GM21515 (cell line): ENCODE measurements at regions not wholly inside any gene's neighbourhood (a gene's known extent, or its start where the extent isn't known, plus 50 kb on each side); places are given as distances from the start of the nearest gene placed in this dataset.

Source experiments
- ATAC-seq: cut with Tn5 transposase; IDR thresholded peaks from one replicate; pipeline ENCODE4 v1.9.1; 2021; ENCODE audit not compliant: unreplicated experiment

DNA sequence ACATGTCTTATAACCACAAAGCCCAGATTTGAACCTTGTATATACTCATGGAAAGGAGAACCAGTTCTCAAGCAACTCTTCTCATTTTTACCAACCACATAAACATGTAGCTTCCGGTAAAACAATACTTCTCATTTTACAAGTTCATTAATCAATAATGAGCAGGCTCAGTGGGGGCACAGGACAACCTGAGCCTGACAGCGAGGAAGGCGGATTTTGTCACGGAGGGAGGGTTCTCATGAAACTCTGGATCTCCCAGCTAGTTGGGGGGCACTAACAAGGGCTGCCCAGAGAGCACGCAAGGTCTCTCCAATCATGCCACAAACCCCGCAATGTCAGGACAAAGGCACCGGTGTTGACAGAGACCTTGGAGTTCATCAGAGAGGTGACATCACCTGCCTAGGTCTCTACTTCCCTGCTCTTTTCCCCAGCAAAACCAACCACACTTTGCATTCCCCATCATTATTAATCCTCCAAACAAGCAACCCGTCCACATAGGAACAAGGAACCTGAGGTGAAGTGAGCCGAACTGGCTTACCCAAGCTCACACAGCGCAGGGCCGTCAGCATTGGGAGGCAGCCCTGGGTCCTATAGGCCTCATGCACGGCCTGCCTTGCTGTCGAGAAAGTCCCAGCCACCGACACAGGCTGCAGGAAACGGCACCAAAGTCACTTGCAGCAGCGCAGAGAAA, 192.1 kb upstream of the KLF14 start:
- no peak for ATAC-seq

DNA sequence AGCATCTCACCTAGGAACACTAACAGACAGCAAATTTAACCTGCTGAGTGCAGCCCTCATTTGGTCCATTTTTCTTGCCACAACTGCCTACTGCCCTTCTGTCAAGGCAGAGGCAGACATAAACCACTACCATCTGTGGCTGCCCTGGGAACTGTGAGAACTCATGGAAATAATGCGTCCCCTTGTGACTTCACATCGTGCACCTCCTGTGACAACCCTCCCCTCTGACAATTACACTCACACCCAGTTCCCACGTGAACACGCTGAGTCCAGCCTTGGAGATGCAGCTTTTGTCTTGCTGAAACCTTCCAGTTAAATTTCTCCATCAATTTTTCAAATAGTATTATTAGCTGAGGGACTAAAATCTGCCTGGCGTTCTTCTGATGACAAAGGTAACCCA, 193.1 kb upstream of the KLF14 start:
- ATAC-seq, result no peak

DNA sequence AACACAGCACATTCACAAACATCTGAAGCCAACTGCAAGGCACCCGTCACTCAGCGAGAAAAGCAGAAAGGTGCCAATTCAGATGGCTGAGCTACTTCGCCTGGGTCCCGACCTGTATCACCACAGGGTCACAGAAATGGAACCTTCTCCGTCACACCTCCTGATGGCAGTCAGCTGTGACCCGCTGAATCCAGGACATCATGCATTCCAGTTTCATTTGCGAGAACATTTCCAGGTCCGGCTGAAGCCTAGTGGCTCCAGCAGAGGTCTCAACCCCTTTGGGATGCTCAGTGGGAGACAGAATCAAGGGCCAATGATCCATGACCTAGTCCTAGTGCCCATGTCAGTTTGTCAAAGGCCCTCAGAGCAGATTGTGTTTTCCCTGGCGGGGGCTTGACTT, 193.6 kb upstream of the KLF14 start:
- no peak for ATAC-seq

DNA sequence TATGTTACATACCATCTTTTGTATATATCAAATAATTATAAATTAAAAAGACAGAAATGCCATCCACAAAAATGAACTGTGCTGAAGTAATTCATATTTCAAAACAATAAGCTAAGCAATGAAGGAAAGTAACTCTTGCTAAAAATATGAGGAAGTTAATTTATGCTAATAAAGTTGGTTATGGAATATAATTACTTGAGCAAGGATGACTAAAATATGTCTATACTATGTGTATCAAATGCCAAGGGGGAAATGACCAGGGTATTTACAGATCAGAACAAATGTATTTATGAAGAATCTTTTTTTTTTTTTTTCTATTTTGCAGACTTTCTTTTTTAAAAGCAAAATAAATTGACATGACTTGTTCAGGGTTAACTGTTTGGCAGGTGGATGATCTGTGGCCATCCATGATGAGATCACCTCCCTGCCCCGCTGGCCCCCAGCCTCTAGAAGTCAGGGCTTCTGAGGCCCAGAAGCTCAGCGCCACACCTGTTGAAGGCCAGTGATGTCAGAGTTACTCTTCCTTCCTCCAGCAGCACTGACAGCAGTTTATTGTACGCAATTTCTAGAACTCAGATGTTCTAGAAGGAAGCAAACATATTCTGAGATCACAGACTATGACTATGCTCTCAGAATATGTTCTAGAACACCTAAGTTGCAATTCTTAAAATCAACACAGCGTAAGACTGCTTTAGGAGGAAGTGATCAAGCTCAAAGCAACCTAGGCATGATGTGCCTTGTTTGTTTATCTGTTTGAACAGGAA, 196.1 kb upstream of the KLF14 start:
- ATAC-seq, result no peak

DNA sequence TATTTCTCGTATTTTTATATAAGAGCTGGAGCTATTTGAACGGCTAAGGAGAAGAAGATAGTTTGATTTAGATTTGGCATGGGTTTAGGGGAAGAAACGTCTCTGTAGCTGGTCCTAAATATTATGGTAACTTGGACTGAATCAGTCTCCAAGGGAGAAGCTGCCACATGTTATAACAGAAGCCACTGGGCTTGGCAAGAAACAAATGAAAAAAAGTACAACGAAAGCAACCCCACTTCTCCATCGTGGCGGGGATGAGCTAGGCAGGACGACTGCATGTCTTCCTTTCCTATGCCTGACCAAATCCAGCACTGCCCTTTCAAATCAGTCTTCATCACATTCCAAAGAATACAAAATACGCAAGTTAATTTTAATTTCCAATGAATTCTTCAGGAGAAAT, 196.7 kb upstream of the KLF14 start:
- ATAC-seq, result no peak

DNA sequence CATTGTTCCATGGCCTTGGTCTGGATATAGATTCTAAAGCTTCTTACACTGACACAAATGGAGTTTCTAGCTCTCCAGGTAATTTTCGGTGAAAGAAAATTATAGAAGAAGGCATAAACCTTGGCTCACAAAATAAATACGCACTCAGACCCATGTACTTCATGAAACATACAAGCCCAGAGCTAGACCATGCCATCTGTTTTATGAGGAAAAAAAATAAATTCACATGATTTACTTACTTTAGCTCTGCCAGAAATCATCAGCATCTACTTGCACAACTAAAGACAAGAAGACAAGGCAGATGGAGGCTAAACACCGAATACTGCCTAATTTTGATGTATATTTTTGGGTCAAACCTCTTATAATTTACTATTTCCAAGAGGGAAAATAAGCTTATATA, 197.4 kb upstream of the KLF14 start:
- ATAC-seq, result no peak

DNA sequence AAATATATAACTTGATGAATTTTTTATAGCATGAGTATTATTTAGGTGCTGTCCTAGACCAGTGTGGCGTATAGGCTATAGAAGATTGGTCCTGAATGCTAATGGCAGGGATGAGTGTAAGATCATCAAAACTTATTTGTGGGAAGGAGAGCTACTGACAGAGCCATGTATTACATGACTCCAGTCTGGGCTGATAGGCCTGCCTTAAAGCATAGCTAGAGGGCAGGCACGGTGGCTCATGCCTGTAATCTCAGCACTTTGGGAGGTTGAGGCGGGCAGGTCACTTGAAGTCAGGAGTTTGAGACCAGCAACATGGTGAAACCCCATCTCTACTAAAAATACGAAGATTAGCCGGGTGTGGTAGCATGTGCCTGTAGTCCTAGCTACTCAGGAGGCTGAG, 198.1 kb upstream of the KLF14 start:
- no peak for ATAC-seq

DNA sequence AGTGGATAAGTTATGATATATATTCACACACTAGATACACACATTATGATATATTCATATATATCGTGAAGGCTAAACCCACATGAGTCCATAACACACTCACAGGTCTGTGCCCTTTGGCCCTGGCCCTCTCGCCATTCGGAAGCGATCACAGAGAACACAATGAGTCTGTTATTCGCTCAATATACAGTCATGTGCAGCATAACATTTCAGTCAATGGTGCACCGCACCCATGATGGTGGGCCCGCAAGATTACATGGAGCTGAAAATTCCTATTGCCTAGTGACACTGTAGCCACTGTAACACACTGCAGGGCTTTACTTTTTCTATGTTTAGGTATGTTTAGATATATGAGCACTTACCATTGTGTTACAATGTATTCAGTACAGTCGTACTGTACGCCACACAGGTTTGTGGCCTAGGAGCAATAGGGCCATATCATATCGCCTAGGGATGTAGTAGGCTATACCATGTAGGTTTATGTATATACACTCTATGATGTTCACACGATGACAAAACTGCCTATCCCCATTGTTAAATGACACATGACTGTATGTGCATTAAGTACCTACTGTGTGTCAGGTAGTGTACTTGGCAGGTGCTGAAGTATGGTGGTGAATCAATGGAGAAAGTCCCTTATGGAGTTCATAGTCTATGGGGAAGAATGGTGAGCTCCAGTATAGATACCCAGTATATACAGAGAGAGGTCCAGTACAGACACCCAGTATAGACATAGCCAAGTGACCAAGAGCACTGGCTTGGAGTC, 198.8 kb upstream of the KLF14 start:
- ATAC-seq, result no peak

DNA sequence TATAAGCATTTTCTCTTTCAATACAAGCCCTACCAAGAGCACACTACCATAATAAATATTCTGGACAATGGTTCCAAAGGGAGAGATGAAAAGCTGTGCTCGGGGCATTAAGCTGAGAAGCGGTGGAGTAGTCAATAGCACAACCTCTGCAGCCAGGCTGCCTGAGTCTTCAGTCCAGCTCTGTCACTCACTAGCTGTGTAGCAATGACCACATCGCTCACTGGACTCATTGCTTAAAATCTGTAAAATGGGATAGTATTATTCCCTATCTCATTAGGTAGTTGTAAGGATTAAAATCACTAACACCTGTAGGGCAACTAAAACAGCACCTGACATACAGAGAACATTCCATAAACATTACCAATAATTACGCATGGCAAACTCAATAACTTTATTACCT, 199.9 kb upstream of the KLF14 start:
- ATAC-seq, result no peak

DNA sequence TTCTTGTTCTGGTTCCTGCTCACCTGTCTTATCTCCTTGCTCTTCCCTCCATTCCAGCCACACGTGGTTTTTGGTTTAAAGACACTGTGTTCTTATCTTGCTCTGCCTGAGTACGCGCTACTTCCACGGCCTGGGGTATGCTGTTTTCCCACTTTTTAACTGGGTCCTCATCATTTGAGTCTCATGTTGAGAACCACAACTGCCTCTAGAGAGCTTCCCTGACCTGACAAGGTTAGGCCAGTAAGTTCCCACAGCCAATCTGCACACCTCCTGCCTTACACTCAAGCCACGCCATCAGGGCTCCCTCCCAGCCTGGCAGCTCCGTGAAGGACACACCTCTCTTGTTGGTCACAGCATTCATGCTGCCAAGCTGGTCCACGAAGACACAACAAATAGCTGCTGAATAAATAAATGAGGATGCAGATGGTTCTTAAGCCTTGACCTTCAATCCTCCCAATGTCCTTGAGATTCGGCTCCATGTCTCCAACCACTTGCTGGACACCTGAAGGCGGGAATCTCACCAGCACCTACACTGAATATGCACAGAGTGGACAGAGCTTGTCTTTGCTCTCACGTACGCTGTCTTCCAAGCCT, 201.7 kb upstream of the KLF14 start:
- ATAC-seq, result no peak

DNA sequence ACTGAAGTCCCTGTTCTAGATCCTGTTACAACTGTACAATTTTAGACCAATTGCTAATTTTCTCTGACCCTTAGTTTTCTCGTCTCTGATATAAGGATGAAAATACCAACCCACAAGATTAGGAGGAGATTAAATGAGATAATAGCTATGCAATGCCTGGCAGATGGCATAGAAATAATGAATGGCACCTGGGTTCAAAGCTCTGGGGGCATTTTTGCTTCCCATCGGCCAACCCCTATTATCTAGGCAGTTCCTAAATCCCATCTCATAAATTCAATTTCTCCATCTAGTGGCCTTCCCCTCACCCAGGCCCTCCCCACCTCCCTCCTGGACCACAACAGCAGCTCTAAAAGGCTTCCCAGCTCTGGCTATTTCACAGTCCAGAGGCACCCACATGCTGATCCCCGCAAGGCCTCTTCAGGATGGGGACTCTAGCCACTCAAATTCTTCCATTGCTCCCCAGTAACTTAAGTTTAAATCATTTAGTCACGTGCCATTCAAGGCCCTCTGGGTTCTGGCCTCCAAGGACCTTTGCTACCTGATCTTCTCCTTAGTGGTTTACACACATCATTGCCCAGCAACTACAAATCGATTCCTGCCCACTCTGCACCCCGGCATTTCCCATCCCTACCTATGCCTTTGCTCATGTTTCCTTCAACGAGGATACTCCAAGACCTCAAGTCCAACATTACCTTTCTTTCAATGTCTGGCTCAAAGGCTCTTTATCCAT, 202.4 kb upstream of the KLF14 start:
- no peak for ATAC-seq

DNA sequence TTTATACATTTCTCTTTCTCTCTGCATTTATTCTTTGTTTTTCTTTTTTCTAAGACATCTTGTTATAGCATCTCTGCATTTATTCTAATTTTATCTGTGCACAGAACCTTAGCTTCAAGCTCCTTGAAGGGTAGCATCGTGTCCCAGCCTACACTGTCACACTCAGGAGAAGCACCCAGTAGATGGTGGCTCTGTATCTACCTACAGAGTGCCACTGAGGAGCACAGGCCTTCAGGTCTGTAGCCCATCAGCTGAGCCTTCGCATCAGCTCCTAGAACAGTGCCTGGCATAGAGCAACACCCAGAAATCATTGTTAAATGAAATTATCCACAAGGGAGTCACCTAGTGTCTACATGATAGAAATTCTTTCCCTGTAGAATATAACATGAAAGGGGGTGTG, 203.0 kb upstream of the KLF14 start:
- ATAC-seq, result no peak

DNA sequence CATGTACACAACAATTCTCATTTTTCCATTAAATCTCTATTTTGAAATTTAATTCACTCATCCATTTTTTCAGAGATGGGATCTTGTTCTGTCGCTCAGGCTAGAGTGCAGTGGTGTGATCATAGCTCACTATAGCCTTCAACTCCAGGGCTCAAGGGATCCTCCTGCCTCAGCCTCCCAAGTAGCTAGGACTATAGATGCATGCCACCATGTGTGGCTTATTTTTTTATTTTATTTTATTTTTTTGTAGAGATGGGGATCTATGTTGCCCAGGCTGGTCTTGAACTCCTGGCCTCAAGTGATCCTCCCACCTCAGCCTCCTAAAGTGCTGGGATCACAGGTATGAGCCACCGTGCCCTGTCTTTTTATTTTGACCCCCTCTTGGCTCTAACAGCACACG, 203.8 kb upstream of the KLF14 start:
- ATAC-seq, result no peak

DNA sequence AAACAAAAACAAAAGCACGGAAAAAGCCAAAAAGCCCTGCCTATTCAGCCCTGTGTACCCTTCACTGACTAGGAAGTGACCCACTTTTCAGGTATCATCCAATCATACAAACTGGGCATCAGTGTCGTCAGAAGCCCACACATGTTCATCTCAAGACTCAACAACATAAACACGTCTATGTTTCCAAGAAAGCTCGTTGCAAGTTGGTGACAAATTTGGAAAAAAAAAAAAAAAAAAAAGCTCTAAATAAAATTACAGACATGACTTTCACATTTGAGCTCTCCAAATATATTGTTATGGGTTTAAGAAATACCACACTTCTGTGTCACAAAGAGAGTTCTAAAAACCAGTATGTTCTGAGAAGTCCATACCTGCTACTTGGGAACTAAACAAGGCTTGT, 204.7 kb upstream of the KLF14 start:
- no peak for ATAC-seq

DNA sequence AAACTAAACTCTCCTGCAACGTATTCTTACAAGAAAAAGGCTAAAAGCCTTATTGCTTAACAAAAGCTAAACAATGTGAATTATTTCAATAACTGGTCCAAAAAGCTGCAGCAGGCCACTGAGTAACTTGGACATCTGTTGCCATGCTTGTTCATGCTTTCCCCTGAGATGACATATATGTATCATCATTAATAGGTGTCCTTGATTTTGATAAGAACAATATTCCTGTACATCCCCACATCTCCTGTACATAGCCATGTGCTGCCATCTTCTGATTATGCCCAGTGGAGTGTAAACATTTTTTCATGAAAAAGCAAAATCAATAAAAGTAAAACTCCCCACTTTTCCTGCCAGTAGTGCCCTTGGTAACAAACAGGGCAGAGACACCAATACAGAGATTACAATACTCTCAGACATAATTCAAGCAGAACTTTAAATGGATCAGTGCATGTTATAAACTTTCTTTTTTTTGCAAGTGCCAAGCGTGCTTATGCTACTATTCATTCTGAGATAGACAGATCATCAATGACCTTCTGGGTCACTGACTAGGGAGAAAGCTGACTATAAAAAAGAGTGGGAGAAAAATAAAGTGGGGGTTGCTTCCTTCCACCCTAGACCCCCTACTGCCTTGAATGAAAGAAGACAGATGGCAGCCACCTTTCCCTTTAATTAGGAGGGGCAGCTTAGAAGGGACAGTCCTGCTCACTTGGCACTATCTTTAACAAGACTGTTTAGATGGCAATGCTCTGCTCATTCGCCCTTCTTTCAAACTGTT, 205.5 kb upstream of the KLF14 start:
- ATAC-seq, result no peak

DNA sequence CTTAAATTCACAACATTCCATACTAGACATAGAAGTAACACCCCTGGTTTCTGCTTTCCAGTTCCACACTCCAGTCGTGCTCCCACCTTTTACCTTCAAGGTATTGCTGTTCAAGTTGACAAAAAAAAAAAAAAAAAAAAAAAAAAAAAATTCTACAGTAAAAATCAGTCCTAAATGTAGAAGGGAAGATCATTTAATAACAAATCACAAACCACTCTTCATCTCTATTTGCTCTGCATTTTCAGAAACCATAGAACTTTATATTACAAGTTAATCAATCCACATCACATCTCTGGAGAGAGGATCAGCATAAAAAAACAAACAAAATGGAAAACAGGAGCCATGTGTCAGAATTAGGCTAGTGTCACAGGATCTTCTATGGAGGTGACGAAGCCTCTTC, 206.3 kb upstream of the KLF14 start:
- ATAC-seq, result no peak

DNA sequence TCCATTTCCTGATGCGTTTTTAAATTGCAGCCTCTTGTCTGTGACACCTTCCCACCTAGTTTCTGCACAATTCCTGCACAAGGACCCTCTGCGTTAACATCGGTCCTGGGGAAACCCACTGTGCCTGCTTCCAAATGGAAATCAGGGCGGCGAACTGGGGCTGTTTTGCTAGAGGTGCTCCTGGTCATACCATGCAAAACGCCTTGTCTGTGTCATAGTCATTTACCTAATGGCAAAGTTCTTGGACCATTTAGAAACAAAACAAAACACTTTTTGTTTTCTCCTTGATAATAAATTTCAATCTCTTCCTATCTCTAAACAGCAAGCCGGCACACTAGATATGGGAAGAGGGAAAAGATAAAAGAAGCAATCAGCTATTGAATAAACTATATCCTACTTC, 206.9 kb upstream of the KLF14 start:
- no peak for ATAC-seq

DNA sequence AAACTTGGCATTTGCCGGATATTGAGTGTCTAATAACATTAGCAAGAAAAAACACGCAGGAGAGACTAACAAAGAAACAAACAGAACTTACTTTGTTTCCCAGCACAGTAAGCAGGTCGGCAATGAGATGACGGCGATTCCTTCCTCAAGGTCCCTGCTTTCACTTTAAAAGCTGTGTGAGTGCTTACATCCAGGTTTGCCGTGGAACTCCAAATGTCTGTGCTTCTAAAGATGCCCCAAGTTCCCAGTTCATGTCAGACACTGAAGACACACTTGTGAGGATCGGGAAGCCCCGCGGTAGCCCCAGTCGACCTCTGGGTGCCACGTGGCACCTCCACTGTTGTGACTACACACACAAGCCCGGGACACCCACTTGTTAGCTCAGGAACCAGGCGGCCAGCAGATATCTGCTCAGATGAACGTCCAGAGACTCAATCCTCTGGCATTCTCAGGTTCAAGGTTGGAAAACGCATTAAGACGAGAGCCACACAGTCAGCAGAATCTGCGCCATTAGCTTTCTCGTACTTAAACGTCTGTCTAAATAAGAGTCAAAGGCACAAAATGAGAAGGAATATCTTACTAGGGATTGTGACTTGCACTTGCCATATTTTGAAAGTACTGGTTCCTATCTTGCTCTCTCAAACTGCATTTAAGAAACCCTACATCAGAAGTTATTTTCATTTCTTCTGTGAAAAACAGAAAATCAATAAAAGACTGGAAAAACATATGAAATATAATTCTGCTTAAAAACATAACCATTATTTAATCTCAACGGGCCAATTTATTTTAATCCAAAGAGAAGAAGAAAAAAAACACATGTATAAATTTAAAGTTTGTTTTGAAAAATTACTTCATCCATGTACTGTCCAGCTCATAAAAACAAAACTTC, 207.6 kb upstream of the KLF14 start:
- ATAC-seq, result no peak

DNA sequence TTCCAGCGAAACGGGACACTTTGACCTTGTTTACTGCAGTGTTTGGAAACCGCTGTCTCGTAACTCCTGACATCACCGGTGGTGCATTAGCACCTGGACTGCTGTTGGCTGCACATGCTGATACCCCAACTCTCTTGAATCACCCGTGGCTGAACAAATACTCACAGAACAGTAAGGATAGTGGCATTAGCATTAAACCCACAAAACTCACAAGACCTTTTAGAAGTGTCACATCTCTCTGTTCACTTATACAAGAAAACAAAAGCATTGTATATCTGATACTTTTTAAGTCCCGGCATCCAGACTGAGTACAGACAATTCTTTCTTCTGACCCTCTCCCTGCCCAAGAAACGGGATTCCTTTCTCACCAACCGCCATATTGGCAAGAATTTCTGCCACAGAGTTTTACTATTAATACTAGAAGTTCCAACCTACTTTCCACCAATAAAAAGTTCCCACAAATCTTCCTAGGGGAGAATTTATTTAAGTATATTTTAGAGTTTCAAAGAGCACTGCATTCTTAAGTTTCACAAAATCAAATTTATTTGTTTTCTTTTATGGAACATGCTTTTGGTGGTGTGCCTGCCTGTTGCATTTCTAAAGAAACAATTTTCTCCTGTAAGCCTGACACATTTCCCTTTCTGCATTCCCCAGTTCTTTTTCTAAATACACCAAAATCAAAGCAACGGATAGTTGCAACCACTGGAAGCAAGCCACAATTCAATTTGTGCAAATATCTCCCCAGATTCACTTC, 208.4 kb upstream of the KLF14 start:
- no peak for ATAC-seq
